ENCODE measurements at regions not wholly inside any gene's neighbourhood (a gene's known extent, or its start where the extent isn't known, plus 50 kb on each side); places are given as distances from the start of the nearest gene placed in this dataset.

GRCh38 chr11:109564241-109564640, 142.3 kb downstream of the C11orf87 start:
- no peak overlapping the region for H3K27ac ChIP-seq (ENCODE audit: control insufficient read depth, insufficient read depth)
- ChIA-PET CTCF (no interaction called here), RAD21 (ENCODE audit: unreplicated experiment) (no interaction called here), POLR2A (no interaction called here), SMC1A (ENCODE audit: uncharacterized antibody, unreplicated experiment) (no interaction called here)
- H3K36me3 ChIP-seq (ENCODE audit: control insufficient read depth in 2 of 2, insufficient read depth in 2 of 2, low read length in 1 of 2) = no peaks in the 10 kb centered on the region
- WGBS (ENCODE audit: insufficient coverage, insufficient replicate concordance, low lambda C conversion rate, missing lambda C conversion rate) = 18% methylated on average over 1 of the region's 1 CpG
- H4K20me1 ChIP-seq (ENCODE audit: control insufficient read depth, insufficient read depth) = no peaks in the 10 kb centered on the region
- no peaks in the 10 kb centered on the region for H3K79me2 ChIP-seq (ENCODE audit: control insufficient read depth, insufficient read depth, low read length)
- ATAC-seq = no peak
- in situ Hi-C loops (cut with MboI) = no loop called here
- H2AFZ ChIP-seq (ENCODE audit: control insufficient read depth, low read depth, low read length) = no peak overlapping the region
- no peak for DNase-seq (ENCODE audit: low read depth, low spot score)
- BruUV-seq (replicated peaks) = no TSS peak
- H3K4me1 ChIP-seq (ENCODE audit: control insufficient read depth, insufficient read depth, low read length) = no peaks in the 10 kb centered on the region
- H3K4me3 ChIP-seq = no peak overlapping the region
- no peak overlapping the region for H3K9ac ChIP-seq (ENCODE audit: control insufficient read depth, insufficient read depth, low read length)
- no peak for FAIRE-seq
- H3K27me3 ChIP-seq (replicated peaks in 1 of 2; ENCODE audit: control insufficient read depth in 2 of 2, insufficient read depth in 2 of 2, low read length in 1 of 2) = no peaks in the 10 kb centered on the region
- no peak overlapping the region for H3K4me2 ChIP-seq (ENCODE audit: control insufficient read depth, insufficient read depth)
- no peaks in the 10 kb centered on the region for H3K9me3 ChIP-seq (replicated peaks; ENCODE audit: control insufficient read depth, insufficient read depth, low read length)
- intact Hi-C loops (cut with micrococcal nuclease; ENCODE audit: unreplicated experiment) = no loop called here
- TF ChIP-seq NBN (IDR thresholded peaks at IDR 0.05) (no peak), IRF4 (IDR thresholded peaks at IDR 0.05; ENCODE audit: low read depth, low read length) (no peak), E4F1 (IDR thresholded peaks at IDR 0.05; ENCODE audit: borderline replicate concordance, partially characterized antibody) (no peak), RB1 (IDR thresholded peaks at IDR 0.05; ENCODE audit: borderline replicate concordance) (no peak), HDAC6 (IDR thresholded peaks at IDR 0.05; ENCODE audit: unreplicated experiment) (no peak), ZZZ3 (IDR thresholded peaks at IDR 0.05; ENCODE audit: control insufficient read depth, insufficient read length, low read depth) (no peak), ZNF207 (IDR thresholded peaks at IDR 0.05; ENCODE audit: borderline replicate concordance) (no peak), TCF7 (IDR thresholded peaks at IDR 0.05; ENCODE audit: borderline replicate concordance) (no peak), PRDM15 (CRISPR knock-in tag; IDR thresholded peaks at IDR 0.05) (no peak), JUNB (IDR thresholded peaks at IDR 0.05) (no peak)
- TF ChIP-seq, protein P1, sequence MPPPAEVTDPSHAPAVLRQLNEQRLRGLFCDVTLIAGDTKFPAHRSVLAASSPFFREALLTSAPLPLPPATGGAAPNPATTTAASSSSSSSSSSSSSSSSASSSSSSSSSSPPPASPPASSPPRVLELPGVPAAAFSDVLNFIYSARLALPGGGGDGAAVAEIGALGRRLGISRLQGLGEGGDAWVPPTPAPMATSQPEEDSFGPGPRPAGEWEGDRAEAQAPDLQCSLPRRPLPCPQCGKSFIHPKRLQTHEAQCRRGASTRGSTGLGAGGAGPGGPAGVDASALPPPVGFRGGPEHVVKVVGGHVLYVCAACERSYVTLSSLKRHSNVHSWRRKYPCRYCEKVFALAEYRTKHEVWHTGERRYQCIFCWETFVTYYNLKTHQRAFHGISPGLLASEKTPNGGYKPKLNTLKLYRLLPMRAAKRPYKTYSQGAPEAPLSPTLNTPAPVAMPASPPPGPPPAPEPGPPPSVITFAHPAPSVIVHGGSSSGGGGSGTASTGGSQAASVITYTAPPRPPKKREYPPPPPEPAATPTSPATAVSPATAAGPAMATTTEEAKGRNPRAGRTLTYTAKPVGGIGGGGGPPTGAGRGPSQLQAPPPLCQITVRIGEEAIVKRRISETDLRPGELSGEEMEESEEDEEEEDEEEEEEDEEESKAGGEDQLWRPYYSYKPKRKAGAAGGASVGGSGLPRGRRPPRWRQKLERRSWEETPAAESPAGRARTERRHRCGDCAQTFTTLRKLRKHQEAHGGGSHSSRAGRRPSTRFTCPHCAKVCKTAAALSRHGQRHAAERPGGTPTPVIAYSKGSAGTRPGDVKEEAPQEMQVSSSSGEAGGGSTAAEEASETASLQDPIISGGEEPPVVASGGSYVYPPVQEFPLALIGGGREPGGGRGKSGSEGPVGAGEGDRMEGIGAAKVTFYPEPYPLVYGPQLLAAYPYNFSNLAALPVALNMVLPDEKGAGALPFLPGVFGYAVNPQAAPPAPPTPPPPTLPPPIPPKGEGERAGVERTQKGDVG (CRISPR knock-in tag; IDR thresholded peaks at IDR 0.05) = no peak
- TF ChIP-seq, protein P2, sequence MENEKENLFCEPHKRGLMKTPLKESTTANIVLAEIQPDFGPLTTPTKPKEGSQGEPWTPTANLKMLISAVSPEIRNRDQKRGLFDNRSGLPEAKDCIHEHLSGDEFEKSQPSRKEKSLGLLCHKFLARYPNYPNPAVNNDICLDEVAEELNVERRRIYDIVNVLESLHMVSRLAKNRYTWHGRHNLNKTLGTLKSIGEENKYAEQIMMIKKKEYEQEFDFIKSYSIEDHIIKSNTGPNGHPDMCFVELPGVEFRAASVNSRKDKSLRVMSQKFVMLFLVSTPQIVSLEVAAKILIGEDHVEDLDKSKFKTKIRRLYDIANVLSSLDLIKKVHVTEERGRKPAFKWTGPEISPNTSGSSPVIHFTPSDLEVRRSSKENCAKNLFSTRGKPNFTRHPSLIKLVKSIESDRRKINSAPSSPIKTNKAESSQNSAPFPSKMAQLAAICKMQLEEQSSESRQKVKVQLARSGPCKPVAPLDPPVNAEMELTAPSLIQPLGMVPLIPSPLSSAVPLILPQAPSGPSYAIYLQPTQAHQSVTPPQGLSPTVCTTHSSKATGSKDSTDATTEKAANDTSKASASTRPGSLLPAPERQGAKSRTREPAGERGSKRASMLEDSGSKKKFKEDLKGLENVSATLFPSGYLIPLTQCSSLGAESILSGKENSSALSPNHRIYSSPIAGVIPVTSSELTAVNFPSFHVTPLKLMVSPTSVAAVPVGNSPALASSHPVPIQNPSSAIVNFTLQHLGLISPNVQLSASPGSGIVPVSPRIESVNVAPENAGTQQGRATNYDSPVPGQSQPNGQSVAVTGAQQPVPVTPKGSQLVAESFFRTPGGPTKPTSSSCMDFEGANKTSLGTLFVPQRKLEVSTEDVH (IDR thresholded peaks at IDR 0.05; ENCODE audit: low read depth, partially characterized antibody) = no peak
